OCI-LY1 (cell line): ENCODE measurements at regions not wholly inside any gene's neighbourhood (a gene's known extent, or its start where the extent isn't known, plus 50 kb on each side); places are given as distances from the start of the nearest gene placed in this dataset.

ENCODE experiments used
- EZH2 ChIP-seq: fragments of 200-600 bp; sonication (generic), shearing (Covaris generic); IDR thresholded peaks from 2 replicates; pipeline ENCODE4 v1.8.0; 2017; ENCODE audit warnings: borderline replicate concordance, mixed run types, mild to moderate bottlenecking, antibody characterized with exemption, low read length, moderate library complexity, mixed read lengths
- TF ChIP-seq, protein P1 (sequence below): fragments of 200-600 bp; sonication (generic), shearing (Covaris generic); IDR thresholded peaks from 2 replicates; pipeline ENCODE4 v1.5.1; 2017; ENCODE audit warnings: mild to moderate bottlenecking, antibody characterized with exemption, low read length, moderate library complexity, mixed read lengths

DNA sequence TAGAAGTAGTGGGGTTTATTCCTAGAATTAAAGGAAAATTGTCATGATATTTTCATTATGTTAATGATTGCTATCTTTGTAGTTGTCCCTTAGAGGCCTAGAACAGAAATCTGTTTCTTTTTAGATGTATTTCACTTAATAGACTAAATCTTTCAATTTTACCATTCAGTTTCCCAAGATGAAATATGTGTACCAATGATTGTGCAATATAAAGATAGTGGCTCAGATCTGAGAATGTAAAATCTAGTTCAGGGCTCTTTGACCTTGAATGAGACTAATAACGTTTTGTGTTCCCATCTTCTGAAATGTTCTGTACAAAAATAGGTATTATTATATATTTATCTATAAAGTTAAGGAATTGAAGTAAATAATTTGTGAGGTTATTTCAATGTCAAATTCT lies 947.9 kb downstream of the DTWD2 start:
- TF ChIP-seq, protein P1, sequence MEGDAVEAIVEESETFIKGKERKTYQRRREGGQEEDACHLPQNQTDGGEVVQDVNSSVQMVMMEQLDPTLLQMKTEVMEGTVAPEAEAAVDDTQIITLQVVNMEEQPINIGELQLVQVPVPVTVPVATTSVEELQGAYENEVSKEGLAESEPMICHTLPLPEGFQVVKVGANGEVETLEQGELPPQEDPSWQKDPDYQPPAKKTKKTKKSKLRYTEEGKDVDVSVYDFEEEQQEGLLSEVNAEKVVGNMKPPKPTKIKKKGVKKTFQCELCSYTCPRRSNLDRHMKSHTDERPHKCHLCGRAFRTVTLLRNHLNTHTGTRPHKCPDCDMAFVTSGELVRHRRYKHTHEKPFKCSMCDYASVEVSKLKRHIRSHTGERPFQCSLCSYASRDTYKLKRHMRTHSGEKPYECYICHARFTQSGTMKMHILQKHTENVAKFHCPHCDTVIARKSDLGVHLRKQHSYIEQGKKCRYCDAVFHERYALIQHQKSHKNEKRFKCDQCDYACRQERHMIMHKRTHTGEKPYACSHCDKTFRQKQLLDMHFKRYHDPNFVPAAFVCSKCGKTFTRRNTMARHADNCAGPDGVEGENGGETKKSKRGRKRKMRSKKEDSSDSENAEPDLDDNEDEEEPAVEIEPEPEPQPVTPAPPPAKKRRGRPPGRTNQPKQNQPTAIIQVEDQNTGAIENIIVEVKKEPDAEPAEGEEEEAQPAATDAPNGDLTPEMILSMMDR = no peak
- TF ChIP-seq EZH2 = no peak
